ENCODE measurements at regions not wholly inside any gene's neighbourhood (a gene's known extent, or its start where the extent isn't known, plus 50 kb on each side); places are given as distances from the start of the nearest gene placed in this dataset.

DNA sequence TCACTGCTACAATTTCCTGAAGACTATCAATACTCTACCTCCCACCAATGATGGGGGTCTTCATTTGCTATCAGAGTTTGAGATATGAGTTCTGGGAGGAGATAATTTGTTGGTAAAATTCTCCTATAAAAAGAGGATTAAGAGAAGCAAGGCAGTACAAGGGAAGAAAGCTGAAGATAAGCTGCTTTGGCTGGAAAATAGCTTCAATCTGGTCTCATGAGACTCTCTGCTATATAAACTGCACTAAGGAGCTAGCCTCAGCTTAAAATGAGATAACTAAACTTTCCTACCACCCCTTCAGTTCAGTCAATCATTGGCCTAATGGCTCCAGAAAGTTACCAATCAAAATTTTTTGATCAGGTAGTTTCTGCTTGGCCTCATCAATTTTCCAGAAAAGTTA, 2105.0 kb downstream of the ARAP2 start:
- ATAC-seq: no peak
- no peak for DNase-seq (ENCODE audit: missing footprints)
- intact Hi-C loops (cut with DNase I): no loop called here

DNA sequence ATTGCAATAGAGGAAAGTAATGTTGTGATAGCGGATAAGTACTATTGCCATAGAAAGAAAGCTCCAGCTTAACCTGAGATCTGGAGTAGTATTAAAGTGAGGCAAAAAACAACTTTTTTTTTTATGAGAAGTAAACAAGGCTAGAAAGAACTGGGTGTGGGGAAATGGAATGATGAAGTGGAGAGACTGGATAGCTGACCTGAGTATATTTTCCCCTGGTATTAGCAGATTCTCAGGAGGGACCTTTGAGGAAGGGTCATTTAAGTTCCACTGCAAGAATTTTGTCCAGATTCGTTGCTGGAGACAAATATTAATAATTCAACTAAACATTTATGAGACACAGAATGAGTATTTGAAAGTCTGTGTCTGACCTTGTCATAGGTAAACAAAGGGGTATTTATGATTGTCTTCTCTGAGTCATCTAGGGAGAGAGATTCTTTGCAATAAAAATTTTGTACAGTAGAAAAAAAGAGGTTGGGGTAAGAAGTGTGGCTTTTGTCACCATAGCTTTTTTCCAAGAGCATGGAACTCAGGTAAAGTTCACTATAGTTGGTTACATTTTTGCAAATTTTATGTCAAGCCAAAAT, 2095.9 kb downstream of the ARAP2 start:
- ATAC-seq (no peak), DNase-seq (ENCODE audit: missing footprints) (no peak)
- intact Hi-C loops (cut with DNase I): no loop called here

DNA sequence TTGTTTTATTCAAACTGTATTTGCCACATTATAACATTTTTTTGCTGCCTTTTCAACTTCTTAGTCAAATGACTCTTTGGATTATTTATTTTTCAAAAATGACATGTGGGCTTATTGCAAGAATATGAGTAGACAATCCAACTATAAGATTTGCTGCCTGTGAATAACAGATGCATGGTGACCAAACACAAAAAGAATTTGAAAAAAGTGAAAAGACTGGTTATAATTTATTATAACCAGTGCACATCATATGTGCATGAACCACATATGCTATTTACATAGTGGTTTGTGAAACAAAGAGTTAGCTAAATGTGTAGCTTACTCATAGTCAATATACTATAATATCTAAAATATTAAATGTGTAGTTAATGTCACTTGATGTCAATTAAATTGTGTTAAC, 2086.8 kb downstream of the ARAP2 start:
- intact Hi-C loops (cut with DNase I): no loop called here
- ATAC-seq (no peak), DNase-seq (ENCODE audit: missing footprints) (no peak)

DNA sequence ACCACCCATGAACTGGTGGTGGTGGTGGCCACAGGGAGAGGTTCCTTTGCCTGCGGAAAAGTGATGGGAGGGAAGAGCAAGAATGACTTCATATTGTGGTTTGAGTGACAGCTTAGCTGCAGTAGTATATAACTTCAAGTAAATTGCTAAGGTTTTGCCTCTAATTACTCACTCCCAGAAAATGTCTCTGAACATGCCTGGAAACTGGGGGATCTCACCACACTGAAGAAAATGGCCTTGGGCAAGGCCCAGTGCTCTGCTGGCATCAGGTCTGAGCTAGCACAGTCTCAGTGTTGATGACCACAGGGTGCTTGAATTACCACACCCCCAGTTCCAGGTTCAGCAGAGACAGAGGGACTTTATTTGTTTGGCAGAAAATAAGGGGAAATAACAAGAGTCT, 2085.4 kb downstream of the ARAP2 start:
- DNase-seq (ENCODE audit: missing footprints) (no peak), ATAC-seq (no peak)

DNA sequence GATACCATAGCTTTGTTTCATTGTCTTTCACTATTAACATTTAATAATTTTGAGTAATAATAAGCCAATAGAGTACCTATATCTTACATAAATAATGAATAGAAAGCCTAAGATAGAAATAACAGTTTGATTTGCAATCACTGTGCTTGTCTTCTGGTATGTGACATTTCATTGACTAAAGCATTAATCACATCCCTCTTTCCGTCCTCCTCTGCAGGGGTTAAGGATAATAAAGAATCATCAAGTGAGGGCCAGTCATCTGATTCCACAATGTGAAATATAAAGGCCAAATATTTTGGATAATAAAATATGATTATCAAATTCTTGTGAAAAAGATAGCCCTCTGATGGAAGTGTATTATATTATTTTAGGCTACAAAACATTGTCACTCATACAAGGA, 2073.4 kb downstream of the ARAP2 start:
- intact Hi-C loops (cut with DNase I): no loop called here
- no peak for ATAC-seq
- DNase-seq (ENCODE audit: missing footprints): no peak

More for the DNA sequence above, 2085.4 kb downstream of the ARAP2 start:
- intact Hi-C loops (cut with DNase I): no loop called here

DNA sequence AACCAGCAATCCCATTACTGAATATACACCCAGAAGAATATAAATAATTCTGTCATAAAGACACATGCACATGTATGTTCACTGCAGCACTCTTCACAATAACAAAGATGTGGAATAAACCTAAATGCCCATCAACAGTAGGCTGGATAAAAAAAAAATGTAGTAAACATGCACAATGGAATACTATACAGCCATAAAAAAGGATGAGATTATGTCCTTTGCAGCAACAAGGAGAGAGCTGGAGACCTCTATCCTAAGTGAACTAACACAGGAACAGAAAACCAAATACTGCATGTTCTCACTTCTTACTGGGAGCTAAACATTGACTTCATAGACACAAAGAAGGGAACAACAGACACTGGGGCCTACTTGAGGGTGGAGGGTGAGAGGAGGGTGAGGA, 2067.7 kb downstream of the ARAP2 start:
- DNase-seq (ENCODE audit: missing footprints): no peak
- no peak for ATAC-seq
- intact Hi-C loops (cut with DNase I): no loop called here

DNA sequence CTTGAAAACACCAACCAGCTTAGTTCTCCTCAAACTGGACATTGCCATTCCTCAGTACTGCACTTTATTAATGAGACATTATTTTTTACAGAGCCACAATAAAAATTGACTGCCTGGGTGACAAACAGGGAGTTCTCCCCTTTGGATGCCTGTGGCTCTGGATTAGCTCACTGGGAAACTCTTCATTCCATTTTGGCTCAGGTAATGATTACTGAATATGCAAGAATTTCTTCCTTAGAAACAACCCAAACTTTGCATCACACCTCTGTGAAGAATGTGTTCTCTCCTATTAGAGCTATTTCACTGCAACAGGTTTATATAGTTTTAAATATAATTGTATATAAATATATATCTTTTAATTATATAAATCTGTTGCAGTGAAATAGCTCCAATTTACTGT, 2065.8 kb downstream of the ARAP2 start:
- no peak for DNase-seq (ENCODE audit: missing footprints)
- intact Hi-C loops (cut with DNase I): no loop called here
- ATAC-seq: no peak

DNA sequence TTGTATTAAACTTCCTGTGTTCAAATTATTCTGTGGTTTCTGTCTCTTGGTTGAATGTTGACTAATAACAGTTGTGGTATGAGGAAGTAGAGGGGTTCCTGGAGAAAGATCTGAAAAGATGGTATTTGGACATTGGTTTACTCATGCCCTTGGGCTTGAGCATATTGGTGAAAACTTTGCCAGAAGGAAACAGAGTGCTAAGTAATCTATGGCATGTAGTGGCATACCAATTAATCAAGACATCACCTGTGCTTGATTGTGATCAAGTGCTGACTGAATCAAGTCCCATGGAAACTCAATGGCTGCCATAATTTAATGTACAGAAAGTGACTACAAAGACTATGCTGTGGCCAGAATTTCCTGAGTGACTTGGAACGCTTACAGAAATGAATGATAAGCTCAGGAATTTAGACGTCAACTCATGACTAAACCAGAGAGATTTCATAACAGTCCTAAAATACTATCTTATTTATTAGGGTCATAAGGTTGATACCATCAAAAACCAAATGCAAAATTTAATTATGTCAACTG, 2062.9 kb downstream of the ARAP2 start:
- ATAC-seq: peak; percentile 42
- no peak for DNase-seq (ENCODE audit: missing footprints)
- intact Hi-C loops (cut with DNase I): no loop called here

DNA sequence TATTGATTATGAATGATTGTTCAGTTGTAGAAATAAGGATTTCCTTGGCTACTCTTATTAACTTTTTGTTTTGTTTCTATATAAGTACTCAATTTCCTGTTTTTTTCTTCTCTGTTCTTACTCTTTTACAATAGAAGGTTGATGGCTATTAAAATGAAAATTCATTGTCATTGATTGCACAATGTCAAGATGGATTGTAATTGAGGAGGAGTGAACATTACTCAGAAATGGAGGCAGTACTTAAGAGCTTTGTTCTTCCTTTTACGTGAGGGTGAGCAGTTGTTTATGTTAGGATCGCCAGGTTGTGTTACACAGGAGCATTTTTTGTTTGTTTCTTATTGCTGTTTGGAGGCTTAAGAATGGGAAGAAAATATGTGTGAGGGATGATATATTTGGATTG, 2062.4 kb downstream of the ARAP2 start:
- DNase-seq (ENCODE audit: missing footprints) (no peak), ATAC-seq (no peak)
- intact Hi-C loops (cut with DNase I): no loop called here

DNA sequence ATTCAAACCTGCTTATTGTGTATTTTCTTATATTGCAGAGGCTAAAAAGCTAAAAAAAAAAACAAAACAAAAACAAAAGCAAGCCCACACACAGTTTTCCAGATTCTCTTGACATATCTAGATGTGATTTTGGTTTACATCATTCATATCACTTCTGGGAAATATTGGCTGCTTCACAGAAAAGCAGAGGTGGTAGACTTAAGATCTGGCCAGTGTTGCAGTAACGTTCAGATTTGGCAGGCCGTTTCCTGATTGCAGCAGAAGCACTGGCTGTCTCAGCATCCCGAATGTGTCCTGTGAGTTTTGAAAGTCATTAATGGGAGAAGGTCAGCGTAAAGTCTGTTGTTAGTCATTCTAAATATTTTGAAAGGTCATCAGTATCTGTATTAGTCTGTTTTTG, 2062.0 kb downstream of the ARAP2 start:
- ATAC-seq: no peak
- intact Hi-C loops (cut with DNase I): no loop called here
- no peak for DNase-seq (ENCODE audit: missing footprints)

DNA sequence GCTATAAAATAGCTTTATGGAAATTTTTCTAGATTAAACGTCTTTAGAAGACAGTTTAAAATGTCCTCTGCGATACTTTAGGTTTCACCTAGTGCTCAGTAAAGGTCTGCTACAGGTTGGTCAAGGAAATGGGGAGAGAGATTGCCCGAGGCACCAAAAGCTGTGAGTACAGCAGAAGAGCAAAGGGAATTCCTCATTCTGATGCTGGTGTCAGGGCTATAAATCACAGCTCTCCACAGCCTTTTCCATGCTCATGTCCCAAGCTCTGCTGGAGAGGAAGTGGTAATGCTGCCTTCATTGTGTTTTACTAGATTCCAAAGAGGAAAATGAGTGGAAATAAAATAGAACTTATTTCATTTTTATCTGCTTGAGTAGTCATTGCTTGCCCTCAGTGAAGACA, 2060.4 kb downstream of the ARAP2 start:
- intact Hi-C loops (cut with DNase I): no loop called here
- no peak for DNase-seq (ENCODE audit: missing footprints)
- no peak for ATAC-seq

DNA sequence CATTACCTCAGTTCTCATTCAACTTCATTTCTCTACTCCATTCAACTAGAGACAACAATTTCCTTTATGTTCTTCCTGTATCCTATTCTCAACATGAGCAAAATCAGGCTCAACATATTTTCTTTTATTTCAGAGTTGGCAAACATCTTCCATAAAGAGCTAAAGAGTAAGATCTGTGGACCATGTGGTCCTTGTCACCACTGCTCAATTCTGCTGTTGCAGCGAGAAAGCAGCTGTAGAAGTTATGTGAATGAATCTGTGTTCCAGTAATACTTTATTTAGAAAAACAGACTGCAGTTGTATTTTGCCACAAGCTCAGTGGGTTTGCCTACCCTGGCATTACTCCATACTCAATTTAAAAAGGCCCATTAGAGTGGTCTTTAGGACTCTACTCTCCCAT, 2057.3 kb downstream of the ARAP2 start:
- DNase-seq (ENCODE audit: missing footprints): no peak
- ATAC-seq: no peak
- intact Hi-C loops (cut with DNase I): no loop called here

DNA sequence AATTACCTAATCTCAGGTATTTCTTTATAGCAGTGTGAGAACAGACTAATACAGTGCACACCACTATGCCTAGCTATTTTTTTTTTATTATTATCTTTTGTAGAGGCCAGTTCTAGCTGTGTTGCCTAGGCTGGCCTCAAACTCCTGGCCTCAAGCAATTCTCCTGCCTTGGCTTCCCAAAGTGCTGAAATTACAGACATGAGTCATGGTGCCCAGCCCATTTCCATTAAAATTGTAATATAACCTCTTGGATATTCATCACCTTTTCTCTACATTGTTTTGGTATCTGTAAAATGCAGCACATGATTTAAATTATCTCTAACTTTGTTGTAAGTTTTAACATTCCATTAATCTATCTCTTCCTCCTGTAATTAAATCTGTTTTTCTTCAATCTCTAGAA, 2052.9 kb downstream of the ARAP2 start:
- DNase-seq (ENCODE audit: missing footprints): no peak
- no peak for ATAC-seq
- intact Hi-C loops (cut with DNase I): no loop called here

DNA sequence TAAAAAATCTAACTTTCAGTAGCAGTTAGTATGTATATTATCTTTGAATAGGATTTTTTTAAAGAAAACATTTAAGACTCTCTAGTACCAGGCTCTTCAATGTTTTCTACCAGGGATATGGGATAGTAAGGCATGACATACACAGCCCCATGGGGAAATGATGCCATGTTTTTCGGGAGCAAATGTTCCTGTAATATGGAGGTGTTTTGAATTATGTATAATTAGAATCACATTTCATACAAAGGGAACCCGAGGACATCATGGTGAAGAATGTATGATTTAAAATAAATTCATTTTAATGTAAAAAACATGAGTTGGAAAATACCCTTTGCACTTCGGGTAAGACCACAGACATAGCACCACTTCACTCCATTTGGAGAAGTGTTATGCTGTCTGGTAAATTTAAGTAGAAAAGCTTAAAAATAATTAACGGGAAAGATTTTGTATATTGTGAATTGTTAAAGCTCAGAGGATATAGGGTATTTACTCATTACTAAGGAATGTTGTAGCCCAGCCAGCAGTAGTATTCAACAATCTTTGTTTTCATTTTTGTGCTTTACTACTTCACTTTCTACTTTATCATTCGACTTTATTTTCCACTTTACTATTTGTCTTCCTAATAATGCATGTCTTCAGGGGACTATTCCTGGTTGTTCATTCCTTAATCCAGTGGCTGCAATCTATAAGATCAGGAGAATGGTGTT, 2050.7 kb downstream of the ARAP2 start:
- intact Hi-C loops (cut with DNase I): no loop called here
- ATAC-seq: no peak
- no peak for DNase-seq (ENCODE audit: missing footprints)

DNA sequence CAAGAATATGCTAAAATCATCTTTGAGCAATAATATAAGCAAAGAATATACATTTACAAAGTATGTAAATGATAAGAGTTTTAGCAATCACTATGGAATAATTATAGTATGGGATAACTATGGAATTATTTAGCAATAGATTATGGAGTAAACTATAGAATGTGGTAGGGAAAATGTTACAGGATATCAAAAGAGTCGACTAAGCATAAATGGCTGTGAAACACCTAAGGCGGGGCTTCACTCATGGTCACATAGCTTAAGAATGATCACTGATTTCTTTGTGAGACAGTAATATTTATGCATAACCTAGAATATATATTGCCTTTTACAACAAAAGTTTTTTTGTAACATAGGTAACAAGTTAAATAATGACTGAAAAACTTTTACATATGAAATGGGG, 2049.7 kb downstream of the ARAP2 start:
- intact Hi-C loops (cut with DNase I): no loop called here
- ATAC-seq (no peak), DNase-seq (ENCODE audit: missing footprints) (no peak)

DNA sequence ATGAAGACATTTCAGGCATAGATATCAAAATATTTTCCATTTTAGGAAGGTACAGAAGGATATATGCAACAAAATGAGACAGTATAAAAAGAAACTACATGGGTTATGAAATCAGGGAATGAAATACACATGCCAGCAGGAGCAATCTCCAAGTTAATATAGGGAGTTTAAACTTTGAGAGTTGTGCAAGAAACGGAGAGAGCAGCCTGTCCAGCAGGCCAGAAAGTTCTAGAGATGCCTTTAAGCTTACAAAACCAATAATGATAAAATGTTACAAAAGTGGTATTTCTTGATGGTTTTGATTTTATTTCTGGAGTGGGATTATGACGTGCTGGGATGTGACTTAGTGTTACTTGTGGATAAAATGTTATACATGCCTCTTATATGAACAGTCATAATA, 2047.9 kb downstream of the ARAP2 start:
- DNase-seq (ENCODE audit: missing footprints) (no peak), ATAC-seq (no peak)
- intact Hi-C loops (cut with DNase I): no loop called here

DNA sequence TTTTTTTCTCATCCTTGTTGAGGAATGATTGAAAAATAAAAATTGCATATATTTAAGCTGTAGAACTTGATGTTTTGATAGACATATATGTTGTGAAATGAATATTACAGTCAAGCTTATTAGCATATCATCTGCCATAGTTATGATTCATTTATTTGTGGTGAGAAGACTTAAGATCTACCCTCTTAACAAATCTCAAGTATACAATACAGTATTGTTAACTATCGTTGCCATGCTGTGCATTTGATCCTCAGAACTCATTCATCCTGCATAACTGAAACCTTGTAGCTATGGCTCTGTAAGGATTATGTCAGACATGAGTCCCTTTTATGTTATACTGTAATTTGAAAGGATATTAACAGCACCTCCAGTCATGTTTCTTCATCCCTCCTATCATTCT, 2045.3 kb downstream of the ARAP2 start:
- no peak for DNase-seq (ENCODE audit: missing footprints)
- intact Hi-C loops (cut with DNase I): no loop called here
- ATAC-seq: no peak

DNA sequence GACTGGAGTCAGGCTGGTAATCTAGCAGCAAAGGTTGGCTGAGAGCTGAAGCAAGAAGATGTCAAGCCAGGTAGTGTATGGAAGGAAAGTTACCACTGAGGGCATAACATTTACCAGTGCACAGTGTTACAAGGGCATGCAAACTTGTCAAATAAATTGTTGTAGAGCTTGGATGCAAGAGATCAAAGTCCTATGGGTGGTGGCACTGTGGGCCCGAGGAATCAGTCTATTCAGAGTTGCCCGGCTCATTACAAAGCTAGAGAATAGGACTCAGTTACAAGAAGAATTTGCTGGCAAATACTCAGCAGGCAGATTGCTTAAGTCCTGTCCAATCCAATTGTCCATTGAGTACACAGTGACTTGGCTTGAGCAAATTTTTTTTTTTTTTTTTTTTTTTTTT, 2043.8 kb downstream of the ARAP2 start:
- DNase-seq (ENCODE audit: missing footprints) (no peak), ATAC-seq (no peak)
- intact Hi-C loops (cut with DNase I): no loop called here

DNA sequence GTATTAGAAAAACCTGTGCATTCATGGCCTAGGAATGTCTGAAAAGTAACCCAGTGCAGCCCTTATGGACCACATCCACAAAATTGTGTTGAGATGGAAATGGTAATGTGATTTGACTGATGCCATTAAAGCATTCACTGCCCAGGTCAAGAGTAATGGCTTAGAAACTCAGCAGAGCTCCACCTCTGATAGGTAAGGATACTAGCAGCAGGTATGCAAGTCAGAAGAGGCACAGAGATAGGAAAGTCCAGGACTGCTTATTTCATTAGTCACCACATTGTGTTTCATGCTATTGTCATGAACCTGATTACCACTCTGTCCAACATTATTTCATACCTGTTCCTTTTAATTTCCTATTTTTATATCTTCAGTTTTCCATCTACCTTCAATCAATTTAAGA, 2042.2 kb downstream of the ARAP2 start:
- intact Hi-C loops (cut with DNase I): no loop called here

DNA sequence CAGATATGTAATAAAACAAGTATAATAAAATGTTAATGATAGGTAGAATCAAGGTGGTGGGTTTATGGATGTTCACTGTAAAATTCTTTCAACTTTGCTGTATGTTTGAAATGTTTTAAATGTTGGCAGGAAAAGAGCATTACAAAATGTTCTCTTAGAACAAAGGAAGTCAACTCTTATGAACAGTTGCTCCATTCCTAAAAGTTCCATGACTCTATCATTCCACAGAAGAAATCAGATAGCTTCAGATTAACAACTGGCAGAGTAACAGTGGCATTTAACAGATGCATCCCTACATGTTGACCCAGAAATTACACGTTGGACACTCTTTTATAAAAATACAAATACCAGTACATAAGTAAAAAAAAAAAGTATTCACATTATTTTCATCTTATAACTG, 2023.7 kb downstream of the ARAP2 start:
- no peak for DNase-seq (ENCODE audit: missing footprints)
- ATAC-seq: no peak
- intact Hi-C loops (cut with DNase I): no loop called here

More for the DNA sequence above, 2042.2 kb downstream of the ARAP2 start:
- DNase-seq (ENCODE audit: missing footprints) (no peak), ATAC-seq (no peak)

DNA sequence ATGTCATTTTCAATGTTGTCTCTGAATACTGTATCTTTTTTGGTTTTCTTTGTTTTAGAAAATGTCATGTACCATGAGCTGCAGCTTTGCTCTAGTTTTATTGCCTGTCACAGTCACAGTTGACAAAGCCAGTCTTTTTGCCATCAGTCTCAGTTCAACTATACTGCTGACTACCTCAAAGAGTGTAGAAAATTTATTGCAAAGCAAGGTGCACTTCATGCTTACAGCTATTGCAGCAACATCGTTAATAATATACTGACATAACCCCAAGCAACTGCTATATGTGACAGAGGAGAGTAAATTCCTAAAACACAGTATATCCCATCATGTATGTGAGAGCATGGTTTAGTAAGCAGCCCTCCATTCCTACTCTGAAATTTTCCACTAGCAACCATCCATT, 2022.3 kb downstream of the ARAP2 start:
- DNase-seq (ENCODE audit: missing footprints) (no peak), ATAC-seq (no peak)
- intact Hi-C loops (cut with DNase I): no loop called here
